Peyer's patch (tissue), 4 donors: ENCODE measurements at regions not wholly inside any gene's neighbourhood (a gene's known extent, or its start where the extent isn't known, plus 50 kb on each side); places are given as distances from the start of the nearest gene placed in this dataset.
"Not testable (repeated sequence)": the region's sequence is repeated elsewhere in the genome, so short reads cannot be mapped to it uniquely, and the experiment has no call there.

Experiments
- DNase-seq, 3 donors: peaks; one replicate each; pipeline ENCODE4 v3.0.0-alpha.2; 2017 to 2019
- H3K27ac ChIP-seq, 4 donors: fragments of 200-600 bp; sonication (generic); one replicate each; pipeline ENCODE4 v1.5.1; 2016 to 2019
- H3K27me3 ChIP-seq, 2 donors: fragments of 200-600 bp; sonication (generic); one replicate each; pipeline ENCODE4 v1.5.1; 2019
- H3K36me3 ChIP-seq, 3 donors: fragments of 200-600 bp; sonication (generic); one replicate each; pipeline ENCODE4 v1.5.1; 2016 to 2019
- H3K4me1 ChIP-seq, 4 donors: fragments of 200-600 bp; sonication (generic); one replicate each; pipeline ENCODE4 v1.5.1; 2016 to 2019
- H3K4me3 ChIP-seq, 4 donors: fragments of 200-600 bp; sonication (generic); 1 replicate in 3 of 4; 2 replicates in 1 of 4; pipeline ENCODE4 v1.5.1; 2016 to 2019; ENCODE audit warnings: mild to moderate bottlenecking in 1 of 4
- H3K9me3 ChIP-seq, 4 donors: fragments of 200-600 bp; sonication (generic); one replicate each; pipeline ENCODE4 v1.5.1; 2016 to 2019; ENCODE audit warnings: mild to moderate bottlenecking in 1 of 4
- CTCF ChIP-seq, 6 experiments: fragments of 450-650 bp in 4 of 6; fragments of 200-600 bp in 2 of 6; sonication (generic) in 1 of 6; IDR thresholded peaks; one replicate each; pipeline ENCODE4 v1.5.1; 2017 to 2019; ENCODE audit warnings: antibody characterized with exemption in 6 of 6, mild to moderate bottlenecking in 3 of 6, moderate library complexity in 1 of 6
- POLR2A ChIP-seq, 2 donors: fragments of 450-650 bp; IDR thresholded peaks; one replicate each; pipeline ENCODE4 v1.5.1; 2017; ENCODE audit warnings: antibody characterized with exemption in 2 of 2, mild to moderate bottlenecking in 2 of 2, moderate library complexity in 2 of 2

DNA sequence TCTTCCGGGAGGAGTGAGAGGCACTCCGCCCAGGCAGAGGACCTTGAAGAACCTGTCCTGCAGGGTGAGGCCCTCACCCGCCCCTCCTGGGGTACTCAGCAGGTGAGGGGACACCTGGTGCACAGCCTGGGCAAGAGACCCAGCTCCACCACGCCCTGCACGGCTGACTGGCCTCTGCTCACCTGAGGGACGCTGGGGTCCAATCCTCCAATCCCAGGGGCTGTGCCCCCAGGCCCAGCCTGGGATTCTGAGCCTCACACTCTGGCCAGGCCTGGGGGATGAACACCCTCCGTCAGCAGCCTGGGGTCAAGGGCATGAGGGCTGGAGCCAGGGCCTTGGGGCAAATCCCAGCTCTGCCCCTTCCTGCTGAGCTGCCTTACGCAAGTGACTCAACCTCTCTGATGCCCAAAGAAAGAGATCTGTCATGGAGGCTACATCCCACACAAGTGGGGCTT lies 149.9 kb upstream of the PTPN1 start:
- DNase-seq: peak in 1 of 3 donors; percentile 64
- Histone ChIP-seq H3K4me1 (peaks cover 0 to 13% (median 2%) of the 10 kb centered on the region in 4 donors), H3K36me3 (no peaks in the 10 kb centered on the region), H3K27ac (peak overlapping the region in 1 of 4 donors; percentile 43), H3K27me3 (no peaks in the 10 kb centered on the region), H3K9me3 (no peaks in the 10 kb centered on the region), H3K4me3 (no peak overlapping the region)
- no peak for TF ChIP-seq CTCF (IDR thresholded peaks at IDR 0.05)
- no peak for TF ChIP-seq POLR2A (IDR thresholded peaks at IDR 0.05)

- Histone ChIP-seq H3K27ac (no peak overlapping the region), H3K27me3 (no peaks in the 10 kb centered on the region), H3K36me3 (no peaks in the 10 kb centered on the region), H3K4me3 (no peak overlapping the region), H3K4me1 (peaks cover 0 to 9% (median 0%) of the 10 kb centered on the region in 4 donors), H3K9me3 (no peaks in the 10 kb centered on the region)
- no peak for DNase-seq
- TF ChIP-seq POLR2A (IDR thresholded peaks at IDR 0.05): no peak
- TF ChIP-seq CTCF (IDR thresholded peaks at IDR 0.05): no peak
These were observed 149.3 kb upstream of the PTPN1 start for GRCh38 chr20:50360921-50361320.

GRCh38 chr20:50362177-50362576 lies 148.0 kb upstream of the PTPN1 start:
- DNase-seq, H3K36me3 ChIP-seq, H3K4me1 ChIP-seq, H3K4me3 ChIP-seq, H3K9me3 ChIP-seq, H3K27ac ChIP-seq, H3K27me3 ChIP-seq: not testable (repeated sequence)

- TF ChIP-seq POLR2A (IDR thresholded peaks at IDR 0.05): no peak
- peaks cover 0 to 9% (median 4%) of the 10 kb centered on the region in 4 donors for H3K4me1 ChIP-seq
- no peaks in the 10 kb centered on the region for H3K36me3 ChIP-seq
- DNase-seq: no peak
- H3K27ac ChIP-seq: no peak overlapping the region
- H3K27me3 ChIP-seq: no peaks in the 10 kb centered on the region
- no peaks in the 10 kb centered on the region for H3K9me3 ChIP-seq
- no peak overlapping the region for H3K4me3 ChIP-seq
These were observed 147.2 kb upstream of the PTPN1 start for GRCh38 chr20:50363027-50363426.

GRCh38 chr20:50363479-50363878 lies 146.7 kb upstream of the PTPN1 start:
- H3K36me3 ChIP-seq: no peaks in the 10 kb centered on the region
- H3K4me1 ChIP-seq: peaks cover 0 to 12% (median 4%) of the 10 kb centered on the region in 4 donors
- no peak for DNase-seq
- no peaks in the 10 kb centered on the region for H3K9me3 ChIP-seq
- H3K4me3 ChIP-seq: no peak overlapping the region
- no peak for TF ChIP-seq POLR2A (IDR thresholded peaks at IDR 0.05)
- no peak for TF ChIP-seq CTCF (IDR thresholded peaks at IDR 0.05)
- H3K27ac ChIP-seq: no peak overlapping the region
- H3K27me3 ChIP-seq: no peaks in the 10 kb centered on the region

- no peak for DNase-seq
- Histone ChIP-seq H3K27me3 (no peaks in the 10 kb centered on the region), H3K27ac (no peak overlapping the region), H3K9me3 (no peaks in the 10 kb centered on the region), H3K4me1 (peaks cover 0 to 22% (median 4%) of the 10 kb centered on the region in 4 donors), H3K36me3 (no peaks in the 10 kb centered on the region), H3K4me3 (no peak overlapping the region)
- no peak for TF ChIP-seq CTCF (IDR thresholded peaks at IDR 0.05)
- no peak for TF ChIP-seq POLR2A (IDR thresholded peaks at IDR 0.05)
These were observed 145.6 kb upstream of the PTPN1 start for GRCh38 chr20:50364542-50364941.
